Neural cell (in vitro differentiated cells): ENCODE measurements at regions not wholly inside any gene's neighbourhood (a gene's known extent, or its start where the extent isn't known, plus 50 kb on each side); places are given as distances from the start of the nearest gene placed in this dataset.

Experiments
- H2AFZ ChIP-seq: fragments of 200-600, 300-800 bp; sonication (generic), shearing (Covaris generic); 2 replicates; pipeline ENCODE4 v1.6.0; 2014; ENCODE audit warnings: low read depth, mild to moderate bottlenecking, antibody characterized with exemption, low read length, moderate library complexity
- H3F3A ChIP-seq: fragments of 200-600 bp; shearing (Covaris generic); 2 replicates; pipeline ENCODE4 v1.6.1; 2016; ENCODE audit warnings: mild to moderate bottlenecking, moderate library complexity, mixed read lengths, antibody characterized with exemption, low read length; ENCODE audit not compliant: insufficient read depth, poor library complexity, severe bottlenecking
- H3K27ac ChIP-seq: fragments of 200-600, 300-800 bp; sonication (generic), shearing (Covaris generic); 2 replicates; pipeline ENCODE4 v1.5.1; 2014; ENCODE audit warnings: mild to moderate bottlenecking, low read length, moderate library complexity
- H3K27me3 ChIP-seq: fragments of 300-800, 200-600 bp; sonication (generic), shearing (Covaris generic); 2 replicates; pipeline ENCODE4 v1.6.0; 2014; ENCODE audit warnings: mild to moderate bottlenecking, low read depth, low read length, moderate library complexity; ENCODE audit not compliant: insufficient read depth
- H3K36me3 ChIP-seq: fragments of 300-800, 200-600 bp; sonication (generic), shearing (Covaris generic); 2 replicates; pipeline ENCODE4 v1.5.1; 2014; ENCODE audit warnings: mild to moderate bottlenecking, antibody characterized with exemption, low read length, moderate library complexity; ENCODE audit not compliant: insufficient read depth
- H3K4me2 ChIP-seq: fragments of 300-800, 200-600 bp; sonication (generic), shearing (Covaris generic); 2 replicates; pipeline ENCODE4 v1.6.0; 2014; ENCODE audit warnings: mild to moderate bottlenecking, low read length
- H3K4me3 ChIP-seq: fragments of 300-800, 200-600 bp; sonication (generic), shearing (Covaris generic); 2 replicates; pipeline ENCODE4 v1.5.1; 2014; ENCODE audit warnings: mild to moderate bottlenecking, low read length, moderate library complexity
- H3K79me2 ChIP-seq: fragments of 200-600 bp; shearing (Covaris generic); replicated peaks from 2 replicates; pipeline ENCODE4 v1.6.0; 2014; ENCODE audit warnings: mild to moderate bottlenecking, low read length, moderate library complexity; ENCODE audit not compliant: insufficient read depth
- H3K9ac ChIP-seq: fragments of 300-800, 200-600 bp; sonication (generic), shearing (Covaris generic); 2 replicates; pipeline ENCODE4 v1.6.1; 2016; ENCODE audit warnings: mild to moderate bottlenecking, low read length, mixed read lengths
- H3K9me2 ChIP-seq: fragments of 200-600 bp; shearing (Covaris generic); 2 replicates; pipeline ENCODE4 v1.6.1; 2016; ENCODE audit warnings: mild to moderate bottlenecking, low read length, mixed read lengths; ENCODE audit not compliant: insufficient read depth
- H3K9me3 ChIP-seq: fragments of 200-600, 300-800 bp; sonication (generic), shearing (Covaris generic); 2 replicates; pipeline ENCODE4 v1.6.1; 2016; ENCODE audit warnings: mild to moderate bottlenecking, mixed run types, low read length, moderate library complexity, mixed read lengths
- H4K20me1 ChIP-seq: fragments of 200-600 bp; shearing (Covaris generic); 2 replicates; pipeline ENCODE4 v1.6.1; 2016; ENCODE audit warnings: mild to moderate bottlenecking, mixed run types; ENCODE audit not compliant: insufficient read depth
- EP300 ChIP-seq: fragments of 450-650 bp; conservative IDR thresholded peaks from 2 replicates; pipeline ENCODE4 v1.6.1; 2014; ENCODE audit warnings: antibody characterized with exemption, mild to moderate bottlenecking, moderate library complexity; ENCODE audit not compliant: poor library complexity, severe bottlenecking
- EZH2 ChIP-seq: fragments of 200-600, 300-800 bp; shearing (Covaris generic), sonication (generic); IDR thresholded peaks from 2 replicates; pipeline ENCODE4 v1.6.1; 2014; ENCODE audit warnings: antibody characterized with exemption, low read length, borderline replicate concordance, mild to moderate bottlenecking; ENCODE audit not compliant: insufficient read depth, poor library complexity, severe bottlenecking
- MXI1 ChIP-seq: fragments of 450-650 bp; conservative IDR thresholded peaks from 2 replicates; pipeline ENCODE4 v1.6.1; 2014; ENCODE audit warnings: antibody characterized with exemption, mild to moderate bottlenecking; ENCODE audit not compliant: poor library complexity, severe bottlenecking
- POLR2AphosphoS5 ChIP-seq: IDR thresholded peaks from 2 replicates; pipeline ENCODE4 v1.6.1; 2012
- RAD21 ChIP-seq: fragments of 450-650 bp; conservative IDR thresholded peaks from 2 replicates; pipeline ENCODE4 v1.6.1; 2014; ENCODE audit warnings: antibody characterized with exemption, mild to moderate bottlenecking, moderate library complexity
- REST ChIP-seq: IDR thresholded peaks from 2 replicates; pipeline ENCODE4 v1.6.1; 2012; ENCODE audit warnings: borderline replicate concordance
- SMC3 ChIP-seq: fragments of 450-650 bp; conservative IDR thresholded peaks from 2 replicates; pipeline ENCODE4 v1.6.1; 2014; ENCODE audit warnings: antibody characterized with exemption, mild to moderate bottlenecking, moderate library complexity; ENCODE audit not compliant: poor library complexity
- TAF1 ChIP-seq: IDR thresholded peaks from 2 replicates; pipeline ENCODE4 v1.6.1; 2012; ENCODE audit warnings: low read depth
- TF ChIP-seq, protein P1 (sequence below): fragments of 450-650 bp; IDR thresholded peaks from 2 replicates; pipeline ENCODE4 v1.5.1; 2014; ENCODE audit warnings: antibody characterized with exemption, mild to moderate bottlenecking, moderate library complexity; ENCODE audit not compliant: poor library complexity, severe bottlenecking

GRCh38 chr3:162643245-162643644 lies 1146.6 kb downstream of the OTOL1 start:
- TF ChIP-seq REST (no peak), RAD21 (no peak)
- TF ChIP-seq, protein P1, sequence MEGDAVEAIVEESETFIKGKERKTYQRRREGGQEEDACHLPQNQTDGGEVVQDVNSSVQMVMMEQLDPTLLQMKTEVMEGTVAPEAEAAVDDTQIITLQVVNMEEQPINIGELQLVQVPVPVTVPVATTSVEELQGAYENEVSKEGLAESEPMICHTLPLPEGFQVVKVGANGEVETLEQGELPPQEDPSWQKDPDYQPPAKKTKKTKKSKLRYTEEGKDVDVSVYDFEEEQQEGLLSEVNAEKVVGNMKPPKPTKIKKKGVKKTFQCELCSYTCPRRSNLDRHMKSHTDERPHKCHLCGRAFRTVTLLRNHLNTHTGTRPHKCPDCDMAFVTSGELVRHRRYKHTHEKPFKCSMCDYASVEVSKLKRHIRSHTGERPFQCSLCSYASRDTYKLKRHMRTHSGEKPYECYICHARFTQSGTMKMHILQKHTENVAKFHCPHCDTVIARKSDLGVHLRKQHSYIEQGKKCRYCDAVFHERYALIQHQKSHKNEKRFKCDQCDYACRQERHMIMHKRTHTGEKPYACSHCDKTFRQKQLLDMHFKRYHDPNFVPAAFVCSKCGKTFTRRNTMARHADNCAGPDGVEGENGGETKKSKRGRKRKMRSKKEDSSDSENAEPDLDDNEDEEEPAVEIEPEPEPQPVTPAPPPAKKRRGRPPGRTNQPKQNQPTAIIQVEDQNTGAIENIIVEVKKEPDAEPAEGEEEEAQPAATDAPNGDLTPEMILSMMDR, result no peak
- no peaks in the 10 kb centered on the region for H3K79me2 ChIP-seq
- no peak overlapping the region for H3K27ac ChIP-seq
- no peak overlapping the region for H3K9ac ChIP-seq
- no peaks in the 10 kb centered on the region for H3K36me3 ChIP-seq
- no peaks in the 10 kb centered on the region for H3K27me3 ChIP-seq
- H3K9me3 ChIP-seq, result no peaks in the 10 kb centered on the region
- no peaks in the 10 kb centered on the region for H4K20me1 ChIP-seq
- H3K9me2 ChIP-seq, result no peaks in the 10 kb centered on the region
- H3K4me3 ChIP-seq, result no peak overlapping the region
- H3F3A ChIP-seq, result no peaks in the 10 kb centered on the region
- no peak overlapping the region for H2AFZ ChIP-seq
- H3K4me2 ChIP-seq, result no peak overlapping the region

DNA sequence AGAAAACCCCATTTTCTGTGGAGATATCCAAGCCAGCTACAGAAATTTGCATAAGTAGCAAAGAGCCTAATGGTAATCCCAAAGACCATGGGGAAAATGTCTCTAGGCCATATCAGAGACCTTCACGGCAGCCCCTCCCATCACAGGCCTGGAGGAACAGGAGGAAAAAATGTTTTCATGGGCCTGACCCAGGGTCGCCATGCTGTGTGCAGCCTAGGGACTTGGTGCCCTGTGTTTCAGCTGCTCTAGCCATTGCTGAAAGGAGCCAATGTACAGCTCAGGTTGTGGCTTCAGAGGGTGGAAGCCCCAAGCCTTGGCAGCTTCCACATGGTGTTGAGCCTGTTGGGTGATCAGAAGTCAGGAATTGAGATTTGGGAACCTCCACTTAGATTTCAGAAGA lies 1150.7 kb downstream of the OTOL1 start:
- Histone ChIP-seq H3F3A (no peaks in the 10 kb centered on the region), H3K9me3 (no peaks in the 10 kb centered on the region), H3K9ac (no peak overlapping the region), H3K27ac (no peak overlapping the region), H3K9me2 (no peaks in the 10 kb centered on the region), H3K4me3 (no peak overlapping the region), H4K20me1 (no peaks in the 10 kb centered on the region), H3K27me3 (no peaks in the 10 kb centered on the region), H3K4me2 (no peak overlapping the region), H2AFZ (no peak overlapping the region), H3K79me2 (no peaks in the 10 kb centered on the region), H3K36me3 (no peaks in the 10 kb centered on the region)
- TF ChIP-seq SMC3, result no peak
- no peak for TF ChIP-seq EP300
- TF ChIP-seq POLR2AphosphoS5, result no peak
- no peak for TF ChIP-seq EZH2
- TF ChIP-seq, protein P1, result no peak
- TF ChIP-seq MXI1, result no peak
- no peak for TF ChIP-seq RAD21
- TF ChIP-seq REST, result no peak
- no peak for TF ChIP-seq TAF1
